ENCODE measurements at regions not wholly inside any gene's neighbourhood (a gene's known extent, or its start where the extent isn't known, plus 50 kb on each side); places are given as distances from the start of the nearest gene placed in this dataset.

DNA sequence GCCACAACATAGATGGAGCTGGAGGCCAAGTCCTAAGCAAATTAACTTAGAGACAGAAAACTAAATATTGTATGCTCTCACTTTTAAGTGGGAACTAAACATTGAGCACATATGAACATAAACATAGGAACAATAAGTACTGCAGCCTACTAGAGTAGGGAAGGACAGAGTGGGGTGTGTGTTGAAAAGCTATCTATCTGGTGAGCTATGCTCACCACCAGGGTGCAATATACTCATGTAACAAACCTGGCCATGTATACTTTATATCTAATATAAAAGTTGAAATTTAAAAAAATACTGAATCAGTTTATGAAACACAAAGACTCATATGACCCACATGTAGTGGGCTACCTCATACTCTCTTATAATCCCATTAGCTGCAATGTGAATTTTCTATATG is 1305.0 kb downstream of the LRFN5 start:
- BruUV-seq (replicated peaks): no TSS peak
- no peak overlapping the region for H4K8ac ChIP-seq (ENCODE audit: low read depth in 2 of 2, low read length in 2 of 2)
- H3K9ac ChIP-seq (ENCODE audit: low read depth, low read length): no peak overlapping the region
- POLR2A ChIA-PET (ENCODE audit: unreplicated experiment): no interaction called here
- no peak overlapping the region for H2BK120ac ChIP-seq (ENCODE audit: low read depth, low read length)
- dilution Hi-C loops (cut with HindIII; ENCODE audit: low sequenced_read_pairs, unreplicated experiment): no loop called here
- H3K56ac ChIP-seq (ENCODE audit: extremely low read depth, insufficient read depth, low read length): no peak overlapping the region
- H4K5ac ChIP-seq (ENCODE audit: low read depth, low read length): no peak overlapping the region
- TF ChIP-seq RAD21 (IDR thresholded peaks at IDR 0.05; ENCODE audit: low read length) (peak; percentile 22; the same call in 1 of the 2 replicates), MAFK (IDR thresholded peaks at IDR 0.05; ENCODE audit: low read depth, low read length) (no peak)
- no peak overlapping the region for H2AK5ac ChIP-seq (ENCODE audit: low read depth, low read length)
- no peak overlapping the region for H2BK15ac ChIP-seq (ENCODE audit: low read depth, low read length)
- H3K27me3 ChIP-seq (ENCODE audit: control insufficient read depth, insufficient read depth, low read length): no peaks in the 10 kb centered on the region
- no peak overlapping the region for H2AFZ ChIP-seq (replicated peaks; ENCODE audit: low read length, poor library complexity)
- CTCF ChIA-PET: interaction anchor here (0.6 kb wide), 1 partner anchor 170 kb away, joined by 5 read pairs; no protein-coding TSS in a partner anchor
- DNase-seq: peak; percentile 13
- H3K36me3 ChIP-seq (ENCODE audit: control insufficient read depth, insufficient read depth, low read length): no peaks in the 10 kb centered on the region
- no peaks in the 10 kb centered on the region for H3K9me3 ChIP-seq (ENCODE audit: control insufficient read depth, insufficient read depth, low read length)
- no peak overlapping the region for H3K14ac ChIP-seq (replicated peaks; ENCODE audit: low read depth, low read length)
- no peak overlapping the region for H3K23ac ChIP-seq (ENCODE audit: low read depth, low read length)
- H3K4ac ChIP-seq (ENCODE audit: low read depth, low read length): no peak overlapping the region
- no peaks in the 10 kb centered on the region for H3K9me1 ChIP-seq (ENCODE audit: insufficient read depth, low read length)
- no peaks in the 10 kb centered on the region for H4K20me1 ChIP-seq (ENCODE audit: insufficient read depth, low read length)
- no peak overlapping the region for H3K4me3 ChIP-seq (ENCODE audit: insufficient read depth, low read depth, low read length)
- H3K79me1 ChIP-seq (ENCODE audit: low read depth in 1 of 2, low read length in 2 of 2): no peaks in the 10 kb centered on the region
- H4K91ac ChIP-seq (ENCODE audit: insufficient read depth, low read depth, low read length): no peak overlapping the region
- 0 out of 2 replicates have a peak, but pooled peaks have one; percentile 37 for ATAC-seq (ENCODE audit: low read depth)
- H3K4me2 ChIP-seq (ENCODE audit: low read depth, low read length): no peak overlapping the region
- no peak overlapping the region for H2BK5ac ChIP-seq (ENCODE audit: low read depth, low read length, poor library complexity, severe bottlenecking)
- H2AK9ac ChIP-seq (replicated peaks; ENCODE audit: low read depth, low read length, poor library complexity): no peak overlapping the region
- intact Hi-C loops (cut with micrococcal nuclease): no loop called here
- no peak overlapping the region for H2BK20ac ChIP-seq (ENCODE audit: low read depth, low read length)
- H3K18ac ChIP-seq (ENCODE audit: low read depth, low read length): no peak overlapping the region
- in situ Hi-C loops (cut with MboI; ENCODE audit: low sequenced_read_pairs): no loop called here
- H3K4me1 ChIP-seq (ENCODE audit: control insufficient read depth, insufficient read depth, low read length): no peaks in the 10 kb centered on the region
- no peak overlapping the region for H3K27ac ChIP-seq (ENCODE audit: insufficient read depth, low read length)
